Brain microvascular endothelial cell (primary cell): ENCODE measurements at regions not wholly inside any gene's neighbourhood (a gene's known extent, or its start where the extent isn't known, plus 50 kb on each side); places are given as distances from the start of the nearest gene placed in this dataset.

Experiments used
- DNase-seq: peaks from one replicate; pipeline ENCODE4 v3.0.0-alpha.2; 2020
- H3K27ac ChIP-seq: fragments of 250-450 bp; sonication (Bioruptor Pico); 2 replicates; pipeline ENCODE4 v1.5.1; 2020; ENCODE audit warnings: mild to moderate bottlenecking, moderate library complexity
- H3K27me3 ChIP-seq: fragments of 250-450 bp; sonication (Bioruptor Pico); replicated peaks from 2 replicates; pipeline ENCODE4 v1.5.1; 2020; ENCODE audit warnings: mild to moderate bottlenecking
- H3K36me3 ChIP-seq: fragments of 250-450 bp; sonication (Bioruptor Pico); replicated peaks from 2 replicates; pipeline ENCODE4 v1.5.1; 2020; ENCODE audit warnings: mild to moderate bottlenecking
- H3K4me3 ChIP-seq: 2 replicates; pipeline ENCODE4 v1.5.1; 2011; ENCODE audit warnings: low read depth, mild to moderate bottlenecking, control low read depth, low read length, moderate library complexity
- in situ Hi-C: cut with HindIII; loops from 2 replicates; pipeline ENCODE4 v1.10.0; 2017; ENCODE audit warnings: low sequenced_read_pairs, low pct_ligation_motif_present
- TF ChIP-seq, protein P1 (sequence below): IDR thresholded peaks from 2 replicates; pipeline ENCODE4 v1.5.1; 2011; ENCODE audit warnings: low read depth, mild to moderate bottlenecking, moderate library complexity, low read length, control low read depth, inconsistent platforms; ENCODE audit errors: missing control alignments

DNA sequence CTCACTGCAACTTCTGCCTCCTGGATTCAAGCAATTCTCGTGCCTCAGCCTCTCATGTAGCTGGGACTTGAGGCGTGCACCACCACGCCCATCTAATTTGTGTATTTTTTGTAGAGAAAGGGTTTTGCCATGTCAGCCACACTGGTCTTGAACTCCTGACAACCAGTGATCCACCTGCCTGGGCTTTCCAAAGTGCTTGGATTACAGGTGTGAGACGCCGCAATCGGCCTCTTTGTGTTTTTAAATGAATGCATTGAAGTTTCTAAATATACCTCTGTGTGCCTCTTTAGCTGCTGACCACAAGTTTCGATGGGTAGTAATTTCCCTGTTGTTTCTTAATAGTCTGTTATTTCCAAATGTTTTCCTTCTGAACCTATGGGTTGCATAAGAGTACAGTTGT, 765.3 kb upstream of the GRIA3 start:
- Histone ChIP-seq H3K27me3 (no peaks in the 10 kb centered on the region), H3K36me3 (no peaks in the 10 kb centered on the region), H3K27ac (no peak overlapping the region), H3K4me3 (no peak overlapping the region)
- DNase-seq: no peak
- TF ChIP-seq, protein P1, sequence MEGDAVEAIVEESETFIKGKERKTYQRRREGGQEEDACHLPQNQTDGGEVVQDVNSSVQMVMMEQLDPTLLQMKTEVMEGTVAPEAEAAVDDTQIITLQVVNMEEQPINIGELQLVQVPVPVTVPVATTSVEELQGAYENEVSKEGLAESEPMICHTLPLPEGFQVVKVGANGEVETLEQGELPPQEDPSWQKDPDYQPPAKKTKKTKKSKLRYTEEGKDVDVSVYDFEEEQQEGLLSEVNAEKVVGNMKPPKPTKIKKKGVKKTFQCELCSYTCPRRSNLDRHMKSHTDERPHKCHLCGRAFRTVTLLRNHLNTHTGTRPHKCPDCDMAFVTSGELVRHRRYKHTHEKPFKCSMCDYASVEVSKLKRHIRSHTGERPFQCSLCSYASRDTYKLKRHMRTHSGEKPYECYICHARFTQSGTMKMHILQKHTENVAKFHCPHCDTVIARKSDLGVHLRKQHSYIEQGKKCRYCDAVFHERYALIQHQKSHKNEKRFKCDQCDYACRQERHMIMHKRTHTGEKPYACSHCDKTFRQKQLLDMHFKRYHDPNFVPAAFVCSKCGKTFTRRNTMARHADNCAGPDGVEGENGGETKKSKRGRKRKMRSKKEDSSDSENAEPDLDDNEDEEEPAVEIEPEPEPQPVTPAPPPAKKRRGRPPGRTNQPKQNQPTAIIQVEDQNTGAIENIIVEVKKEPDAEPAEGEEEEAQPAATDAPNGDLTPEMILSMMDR: no peak
- in situ Hi-C loops: no loop called here

DNA sequence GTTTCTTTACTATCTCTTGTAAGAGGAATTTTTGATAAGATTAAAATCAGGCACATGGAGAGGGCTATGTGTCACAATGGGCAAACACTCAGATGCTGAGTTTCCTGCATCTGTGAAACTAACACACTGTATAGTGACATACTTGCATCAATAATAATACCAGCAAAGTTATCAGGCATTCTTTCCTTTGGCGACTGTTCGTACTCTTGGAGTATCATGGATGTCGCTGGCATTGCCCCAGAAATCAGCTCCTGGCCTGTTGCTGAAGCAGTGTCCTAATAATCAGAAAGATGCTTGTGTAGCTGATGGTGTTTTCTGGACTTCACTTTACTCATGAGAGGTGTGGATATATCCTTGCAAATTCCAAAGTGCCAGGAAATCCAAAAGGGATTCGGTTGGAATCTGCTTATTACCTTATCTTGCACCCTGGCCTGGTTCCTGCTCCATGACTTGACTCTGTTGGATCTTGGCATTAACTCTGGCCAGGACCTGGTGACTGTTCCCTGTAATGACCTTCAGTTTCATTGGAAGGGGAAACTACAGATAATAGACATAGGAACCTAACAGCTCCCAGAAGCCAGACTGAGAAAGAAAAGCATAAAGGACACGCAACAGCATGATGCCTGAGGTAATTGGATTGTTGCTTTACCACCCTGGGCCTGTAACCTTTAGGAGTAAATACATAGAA, 762.5 kb upstream of the GRIA3 start:
- in situ Hi-C loops: no loop called here
- H3K27ac ChIP-seq: no peak overlapping the region

DNA sequence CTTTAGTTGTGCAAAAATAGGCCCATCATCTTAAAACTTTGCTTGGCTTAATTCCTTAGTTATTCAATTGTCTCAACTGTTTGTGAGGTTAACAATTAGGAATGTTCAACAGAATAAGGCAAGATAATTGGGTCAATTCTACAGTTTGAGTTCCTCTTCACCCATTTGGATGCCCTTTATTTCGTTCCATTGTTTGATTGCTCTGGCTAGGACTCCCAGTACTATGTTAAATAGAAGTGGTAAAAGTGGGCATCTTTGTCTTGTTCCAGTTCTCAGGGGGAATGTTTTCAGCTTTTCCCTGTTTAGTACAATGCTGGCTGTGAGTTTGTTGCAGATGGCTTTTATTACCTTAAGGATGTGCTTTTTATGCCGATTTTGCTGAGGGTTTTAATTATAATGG, 761.5 kb upstream of the GRIA3 start:
- H3K27ac ChIP-seq: no peak overlapping the region
- H3K36me3 ChIP-seq: no peaks in the 10 kb centered on the region
- no peak overlapping the region for H3K4me3 ChIP-seq
- TF ChIP-seq, protein P1: no peak
- no peaks in the 10 kb centered on the region for H3K27me3 ChIP-seq
- DNase-seq: no peak
- in situ Hi-C loops: no loop called here

More for the DNA sequence above, 762.5 kb upstream of the GRIA3 start:
- TF ChIP-seq, protein P1: no peak
- DNase-seq: no peak
- Histone ChIP-seq H3K27me3 (no peaks in the 10 kb centered on the region), H3K4me3 (no peak overlapping the region), H3K36me3 (no peaks in the 10 kb centered on the region)

DNA sequence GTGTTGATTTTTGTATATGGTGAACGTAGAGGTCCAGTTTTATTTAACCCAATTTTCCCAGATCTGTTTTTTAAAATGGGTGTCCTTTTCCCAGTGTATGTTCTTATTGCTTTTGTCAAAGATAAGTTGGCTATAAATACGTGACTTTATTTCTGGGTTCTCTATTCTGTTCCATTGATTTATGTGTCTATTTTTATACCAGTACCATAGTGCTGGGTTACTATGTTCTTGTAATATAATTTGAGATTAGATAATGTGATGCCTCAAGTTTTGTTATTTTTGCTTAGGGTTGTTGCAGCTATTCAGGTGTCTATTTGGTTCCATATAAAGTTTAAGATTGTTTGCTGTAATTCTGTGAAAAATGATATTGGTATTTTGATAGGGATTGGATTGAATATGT, 749.1 kb upstream of the GRIA3 start:
- Histone ChIP-seq H3K27me3 (no peaks in the 10 kb centered on the region), H3K4me3 (no peak overlapping the region), H3K36me3 (no peaks in the 10 kb centered on the region), H3K27ac (no peak overlapping the region)
- TF ChIP-seq, protein P1: no peak
- no peak for DNase-seq
- in situ Hi-C loops: no loop called here

DNA sequence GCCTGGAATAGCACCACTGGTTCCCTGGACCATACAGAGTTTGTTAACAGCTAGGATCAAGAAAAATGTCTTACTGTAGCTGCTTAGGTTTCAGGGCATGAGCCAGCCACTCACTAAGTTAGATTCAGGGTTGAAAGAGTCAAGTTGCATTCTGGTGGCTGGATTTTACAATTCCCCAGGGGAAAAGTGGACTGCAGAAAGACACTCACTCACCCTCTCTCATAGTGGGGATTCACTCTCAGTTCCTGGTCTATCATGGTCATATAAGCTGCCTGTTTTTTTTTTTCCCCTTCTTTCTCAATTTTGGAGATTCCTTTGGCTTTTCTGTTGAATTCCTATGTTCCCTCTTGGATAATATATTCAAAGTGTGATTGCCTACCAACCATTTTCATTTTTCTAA, 744.2 kb upstream of the GRIA3 start:
- TF ChIP-seq, protein P1: no peak
- DNase-seq: no peak
- H3K4me3 ChIP-seq: no peak overlapping the region
- no peaks in the 10 kb centered on the region for H3K27me3 ChIP-seq
- in situ Hi-C loops: no loop called here
- no peaks in the 10 kb centered on the region for H3K36me3 ChIP-seq
- no peak overlapping the region for H3K27ac ChIP-seq

DNA sequence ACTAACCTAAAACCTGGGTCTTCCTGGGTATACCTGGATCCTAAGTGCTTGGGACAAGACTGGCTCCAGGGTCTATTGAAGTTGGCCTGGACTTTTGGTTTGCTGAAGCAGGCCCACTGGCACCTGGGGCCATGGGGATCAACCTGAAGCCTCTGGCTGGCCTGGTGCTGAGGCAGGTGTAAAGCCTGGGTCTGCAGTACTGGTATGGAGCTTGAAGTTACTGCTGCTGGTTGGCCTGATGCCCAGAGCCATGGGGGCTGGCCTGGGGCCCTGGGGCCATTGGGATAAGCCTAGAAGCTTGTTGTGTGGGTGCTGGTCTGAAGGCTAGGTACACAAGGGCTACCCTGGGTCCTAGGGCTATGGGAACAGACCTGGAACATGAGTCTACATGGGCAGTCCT, 743.2 kb upstream of the GRIA3 start:
- DNase-seq: no peak
- H3K4me3 ChIP-seq: no peak overlapping the region
- no peaks in the 10 kb centered on the region for H3K27me3 ChIP-seq
- TF ChIP-seq, protein P1: no peak
- no peaks in the 10 kb centered on the region for H3K36me3 ChIP-seq
- H3K27ac ChIP-seq: no peak overlapping the region
- in situ Hi-C loops: no loop called here
